HEK293T (cell line): ENCODE measurements at regions not wholly inside any gene's neighbourhood (a gene's known extent, or its start where the extent isn't known, plus 50 kb on each side); places are given as distances from the start of the nearest gene placed in this dataset.

Source experiments
- ARNT ChIP-seq: fragments of 450-650 bp; IDR thresholded peaks from 2 replicates; pipeline ENCODE4 v1.6.1; 2017; ENCODE audit warnings: mild to moderate bottlenecking
- BHLHE40 ChIP-seq: fragments of 450-650 bp; IDR thresholded peaks from 2 replicates; pipeline ENCODE4 v1.6.1; 2016; ENCODE audit warnings: mild to moderate bottlenecking, moderate library complexity, borderline replicate concordance
- FOXA1 ChIP-seq: fragments of 450-650 bp; IDR thresholded peaks from 2 replicates; pipeline ENCODE4 v1.6.1; 2016; ENCODE audit warnings: mild to moderate bottlenecking
- FOXK2 ChIP-seq: fragments of 450-650 bp; IDR thresholded peaks from 2 replicates; pipeline ENCODE4 v1.6.1; 2016; ENCODE audit warnings: mild to moderate bottlenecking
- FOXM1 ChIP-seq: fragments of 450-650 bp; IDR thresholded peaks from 2 replicates; pipeline ENCODE4 v1.6.1; 2017; ENCODE audit warnings: mild to moderate bottlenecking, borderline replicate concordance
- HDGF ChIP-seq: fragments of 450-650 bp; IDR thresholded peaks from 2 replicates; pipeline ENCODE4 v1.6.1; 2017; ENCODE audit warnings: antibody characterized with exemption, borderline replicate concordance
- L3MBTL2 ChIP-seq: fragments of 450-650 bp; conservative IDR thresholded peaks from 2 replicates; pipeline ENCODE4 v1.6.1; 2016; ENCODE audit warnings: mild to moderate bottlenecking
- LEF1 ChIP-seq: fragments of 450-650 bp; IDR thresholded peaks from 2 replicates; pipeline ENCODE4 v1.6.1; 2017; ENCODE audit warnings: mild to moderate bottlenecking, borderline replicate concordance
- SP1 ChIP-seq: fragments of 450-650 bp; IDR thresholded peaks from 2 replicates; pipeline ENCODE4 v1.6.1; 2017
- SUZ12 ChIP-seq: fragments of 450-650 bp; IDR thresholded peaks from 2 replicates; pipeline ENCODE4 v1.6.1; 2016; ENCODE audit warnings: mild to moderate bottlenecking
- TARDBP ChIP-seq: fragments of 450-650 bp; IDR thresholded peaks from 2 replicates; pipeline ENCODE4 v1.6.1; 2016
- ZNF384 ChIP-seq: fragments of 450-650 bp; IDR thresholded peaks from 2 replicates; pipeline ENCODE4 v1.6.1; 2016
- TF ChIP-seq, protein P1 (sequence below): fragments of 450-650 bp; IDR thresholded peaks from 2 replicates; pipeline ENCODE4 v1.6.1; 2016

- TF ChIP-seq L3MBTL2 (no peak), FOXK2 (no peak), TARDBP (no peak), FOXA1 (no peak), SUZ12 (no peak), ZNF384 (no peak), BHLHE40 (no peak), HDGF (no peak), LEF1 (no peak), FOXM1 (no peak), SP1 (no peak), ARNT (no peak)
- TF ChIP-seq, protein P1, sequence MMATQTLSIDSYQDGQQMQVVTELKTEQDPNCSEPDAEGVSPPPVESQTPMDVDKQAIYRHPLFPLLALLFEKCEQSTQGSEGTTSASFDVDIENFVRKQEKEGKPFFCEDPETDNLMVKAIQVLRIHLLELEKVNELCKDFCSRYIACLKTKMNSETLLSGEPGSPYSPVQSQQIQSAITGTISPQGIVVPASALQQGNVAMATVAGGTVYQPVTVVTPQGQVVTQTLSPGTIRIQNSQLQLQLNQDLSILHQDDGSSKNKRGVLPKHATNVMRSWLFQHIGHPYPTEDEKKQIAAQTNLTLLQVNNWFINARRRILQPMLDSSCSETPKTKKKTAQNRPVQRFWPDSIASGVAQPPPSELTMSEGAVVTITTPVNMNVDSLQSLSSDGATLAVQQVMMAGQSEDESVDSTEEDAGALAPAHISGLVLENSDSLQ: no peak
Measured at GRCh38 chr18:72984290-72984689, 116.5 kb upstream of the NETO1 start.
